ENCODE measurements at regions not wholly inside any gene's neighbourhood (a gene's known extent, or its start where the extent isn't known, plus 50 kb on each side); places are given as distances from the start of the nearest gene placed in this dataset.

GRCh38 chr6:90978046-90978445 lies 391.2 kb upstream of the MAP3K7 start:
- 26% methylated on average over 4 of the region's 4 CpGs for WGBS
- Histone ChIP-seq H3K27ac (ENCODE audit: low read depth) (no peak overlapping the region), H3K4me1 (ENCODE audit: insufficient read depth) (no peaks in the 10 kb centered on the region), H3K36me3 (ENCODE audit: insufficient read depth) (no peaks in the 10 kb centered on the region), H3K4me3 (ENCODE audit: low read depth, low read length) (no peak overlapping the region)
- DNase-seq (ENCODE audit: extremely low spot score): no peak

- no peak overlapping the region for H3K27ac ChIP-seq (ENCODE audit: low read depth)
- 38% methylated on average over 1 of the region's 1 CpG for WGBS
- no peak overlapping the region for H3K4me3 ChIP-seq (ENCODE audit: low read depth, low read length)
- DNase-seq (ENCODE audit: extremely low spot score): no peak
- H3K36me3 ChIP-seq (ENCODE audit: insufficient read depth): no peaks in the 10 kb centered on the region
- H3K4me1 ChIP-seq (ENCODE audit: insufficient read depth): no peaks in the 10 kb centered on the region
These were observed 390.6 kb upstream of the MAP3K7 start for GRCh38 chr6:90977513-90977912.

DNA sequence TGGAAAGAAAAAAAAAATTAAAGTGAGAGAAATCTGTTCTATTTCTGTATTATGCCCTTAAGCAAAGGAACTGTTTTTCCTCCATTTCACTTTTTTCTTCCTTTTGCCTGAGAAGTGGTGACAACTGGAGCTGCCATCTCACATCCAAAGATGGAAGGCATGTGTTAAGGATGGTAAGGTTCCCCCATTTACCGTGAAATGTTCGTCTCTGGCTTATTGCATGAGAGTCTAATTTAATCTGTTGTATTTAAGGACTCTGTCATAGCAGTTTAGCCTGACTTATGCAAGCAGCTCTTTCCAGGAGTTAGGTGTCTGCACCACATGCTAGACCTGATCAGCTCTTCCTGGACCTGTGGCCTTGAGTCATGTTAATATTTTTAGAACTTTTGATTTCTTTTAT lies 389.5 kb upstream of the MAP3K7 start:
- H3K4me3 ChIP-seq (ENCODE audit: low read depth, low read length): no peak overlapping the region
- H3K27ac ChIP-seq (ENCODE audit: low read depth): no peak overlapping the region
- DNase-seq (ENCODE audit: extremely low spot score): no peak
- no peaks in the 10 kb centered on the region for H3K4me1 ChIP-seq (ENCODE audit: insufficient read depth)
- H3K36me3 ChIP-seq (ENCODE audit: insufficient read depth): no peaks in the 10 kb centered on the region
- WGBS: 88% methylated on average over 2 of the region's 2 CpGs

DNA sequence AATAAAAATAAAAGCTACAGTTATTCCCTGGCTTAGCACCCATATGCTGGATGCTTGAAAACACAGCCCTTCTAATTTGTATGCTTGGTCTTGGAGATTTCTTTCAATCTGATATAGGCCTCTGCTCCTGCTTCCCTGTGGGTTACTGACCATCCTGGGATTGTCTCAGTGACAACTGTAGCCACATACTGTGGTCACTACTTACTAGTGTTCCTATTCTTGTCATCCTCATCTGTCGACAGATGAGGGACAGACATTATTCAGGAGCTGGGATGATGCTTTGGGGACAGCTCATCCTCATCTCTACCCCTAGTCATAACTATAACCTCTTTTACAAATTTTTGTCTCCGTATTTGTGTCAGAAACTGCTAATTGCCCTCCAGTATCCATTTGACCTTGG lies 388.9 kb upstream of the MAP3K7 start:
- Histone ChIP-seq H3K4me3 (ENCODE audit: low read depth, low read length) (no peak overlapping the region), H3K27ac (ENCODE audit: low read depth) (no peak overlapping the region), H3K4me1 (ENCODE audit: insufficient read depth) (no peaks in the 10 kb centered on the region), H3K36me3 (ENCODE audit: insufficient read depth) (no peaks in the 10 kb centered on the region)
- WGBS: 79% methylated on average over 2 of the region's 2 CpGs
- DNase-seq (ENCODE audit: extremely low spot score): no peak

DNA sequence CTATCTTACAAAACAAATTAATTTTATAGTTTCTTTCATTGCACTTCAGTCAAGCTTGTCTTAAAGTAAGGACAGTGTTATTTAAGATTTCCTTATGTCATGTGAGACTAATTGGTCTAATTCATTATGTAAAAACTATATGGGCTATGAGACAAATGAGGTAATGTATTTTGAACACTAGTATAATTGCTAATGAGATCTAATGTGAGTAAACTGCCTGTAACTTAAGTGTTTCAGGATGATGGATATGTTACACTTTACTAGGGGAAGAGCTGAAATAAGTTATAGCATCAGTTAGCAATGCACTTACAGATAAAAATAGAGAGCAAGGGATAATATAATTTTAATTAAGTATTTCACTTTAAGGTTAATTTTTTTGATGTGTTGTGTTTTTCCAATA lies 386.3 kb upstream of the MAP3K7 start:
- no peaks in the 10 kb centered on the region for H3K4me1 ChIP-seq (ENCODE audit: insufficient read depth)
- H3K4me3 ChIP-seq (ENCODE audit: low read depth, low read length): no peak overlapping the region
- H3K36me3 ChIP-seq (ENCODE audit: insufficient read depth): no peaks in the 10 kb centered on the region
- H3K27ac ChIP-seq (ENCODE audit: low read depth): no peak overlapping the region
- no peak for DNase-seq (ENCODE audit: extremely low spot score)

- no peak overlapping the region for H3K27ac ChIP-seq (ENCODE audit: low read depth)
- no peak for DNase-seq (ENCODE audit: extremely low spot score)
- H3K4me3 ChIP-seq (ENCODE audit: low read depth, low read length): no peak overlapping the region
- no peaks in the 10 kb centered on the region for H3K4me1 ChIP-seq (ENCODE audit: insufficient read depth)
- H3K36me3 ChIP-seq (ENCODE audit: insufficient read depth): no peaks in the 10 kb centered on the region
These were observed 383.8 kb upstream of the MAP3K7 start for GRCh38 chr6:90970672-90971071.

GRCh38 chr6:90967471-90967870 lies 380.6 kb upstream of the MAP3K7 start:
- Histone ChIP-seq H3K36me3 (ENCODE audit: insufficient read depth) (no peaks in the 10 kb centered on the region), H3K4me1 (ENCODE audit: insufficient read depth) (no peaks in the 10 kb centered on the region), H3K4me3 (ENCODE audit: low read depth, low read length) (no peak overlapping the region), H3K27ac (ENCODE audit: low read depth) (no peak overlapping the region)
- 87% methylated on average over 3 of the region's 3 CpGs for WGBS
- DNase-seq (ENCODE audit: extremely low spot score): no peak

- no peak overlapping the region for H3K27ac ChIP-seq (ENCODE audit: low read depth)
- no peak overlapping the region for H3K4me3 ChIP-seq (ENCODE audit: low read depth, low read length)
- 84% methylated on average over 2 of the region's 2 CpGs for WGBS
- no peak for DNase-seq (ENCODE audit: extremely low spot score)
- no peaks in the 10 kb centered on the region for H3K4me1 ChIP-seq (ENCODE audit: insufficient read depth)
- no peaks in the 10 kb centered on the region for H3K36me3 ChIP-seq (ENCODE audit: insufficient read depth)
These were observed 373.5 kb upstream of the MAP3K7 start for GRCh38 chr6:90960324-90960723.

DNA sequence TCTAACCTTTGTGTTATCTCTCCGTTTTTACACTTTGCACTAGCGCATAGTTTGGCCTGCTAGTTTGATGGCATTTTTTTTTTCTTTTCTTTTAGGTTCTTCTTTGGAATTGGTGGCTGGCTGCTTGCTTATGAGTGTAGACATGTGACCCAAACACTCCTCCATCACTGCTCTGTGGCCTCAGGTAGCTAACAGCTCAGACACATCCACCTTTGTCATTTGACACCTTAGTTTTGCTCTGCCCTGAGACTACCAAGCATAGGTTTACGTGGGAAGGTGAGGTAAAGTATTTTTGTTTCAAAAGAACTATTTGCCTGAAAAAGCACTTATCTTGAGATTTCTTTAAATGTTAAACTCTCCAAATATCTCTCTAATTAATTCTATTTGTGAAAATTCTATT lies 368.4 kb upstream of the MAP3K7 start:
- no peaks in the 10 kb centered on the region for H3K36me3 ChIP-seq (ENCODE audit: insufficient read depth)

DNA sequence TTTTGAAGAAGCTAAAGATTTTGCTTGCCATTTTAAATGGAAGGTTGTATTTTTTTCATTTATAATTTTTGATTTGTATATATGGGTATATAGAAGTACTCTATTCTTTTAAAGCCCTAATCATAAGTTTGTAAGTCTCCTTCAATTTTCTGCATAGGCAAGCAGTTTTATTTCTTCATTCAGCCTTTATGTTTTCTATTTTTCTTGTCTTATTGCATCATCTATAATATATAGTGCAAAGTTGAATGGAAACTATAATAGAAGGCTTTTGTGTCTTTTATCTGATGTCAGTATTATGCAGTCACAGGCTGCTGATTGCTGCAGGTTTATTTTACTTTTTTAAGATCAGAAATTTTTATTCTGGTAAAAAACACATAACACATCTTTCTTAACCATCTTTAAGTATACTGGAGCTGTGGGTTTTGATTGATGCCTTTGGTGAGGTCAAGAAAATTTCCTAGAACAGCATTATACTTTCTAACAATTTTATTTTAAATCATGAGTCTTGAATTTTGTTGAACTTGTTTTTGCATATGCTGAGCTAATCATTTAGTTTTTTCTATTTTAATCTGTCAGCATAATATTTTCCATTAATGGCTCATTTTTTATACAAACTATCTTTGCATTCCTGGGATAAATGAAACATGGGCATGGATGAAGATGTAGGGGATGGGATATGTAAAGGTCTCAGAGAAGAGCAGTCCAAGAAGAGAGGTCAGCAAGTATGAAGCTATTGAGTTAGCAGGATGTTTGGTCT lies 366.7 kb upstream of the MAP3K7 start:
- no peak overlapping the region for H3K27ac ChIP-seq (ENCODE audit: low read depth)
- no peak for DNase-seq (ENCODE audit: extremely low spot score)
- no peak overlapping the region for H3K4me3 ChIP-seq (ENCODE audit: low read depth, low read length)
- no peaks in the 10 kb centered on the region for H3K36me3 ChIP-seq (ENCODE audit: insufficient read depth)
- H3K4me1 ChIP-seq (ENCODE audit: insufficient read depth): no peaks in the 10 kb centered on the region

More for the DNA sequence above, 368.4 kb upstream of the MAP3K7 start:
- WGBS: 75% methylated on average over 3 of the region's 3 CpGs
- no peak for DNase-seq (ENCODE audit: extremely low spot score)
- no peak overlapping the region for H3K4me3 ChIP-seq (ENCODE audit: low read depth, low read length)
- H3K4me1 ChIP-seq (ENCODE audit: insufficient read depth): no peaks in the 10 kb centered on the region
- H3K27ac ChIP-seq (ENCODE audit: low read depth): no peak overlapping the region

DNA sequence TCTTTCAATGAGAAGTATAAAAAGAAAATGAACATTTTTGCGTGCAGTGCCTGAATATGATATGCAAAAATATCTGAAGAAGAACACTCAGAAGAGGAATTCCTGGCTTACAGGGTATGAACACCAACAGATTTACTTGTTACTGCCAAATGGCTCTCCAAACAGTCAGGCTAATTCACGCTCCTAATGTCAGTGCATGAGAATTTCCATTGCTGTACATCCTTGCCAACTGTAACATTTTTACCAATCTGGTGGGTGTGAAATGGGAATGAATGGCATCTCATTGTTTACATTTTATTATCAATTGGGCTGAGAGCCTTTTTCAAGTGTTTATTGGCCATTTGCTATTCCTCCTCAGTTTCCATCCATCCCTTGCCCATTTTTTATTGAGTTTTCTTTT lies 365.3 kb upstream of the MAP3K7 start:
- DNase-seq (ENCODE audit: extremely low spot score): no peak
- Histone ChIP-seq H3K36me3 (ENCODE audit: insufficient read depth) (no peaks in the 10 kb centered on the region), H3K4me1 (ENCODE audit: insufficient read depth) (no peaks in the 10 kb centered on the region), H3K27ac (ENCODE audit: low read depth) (no peak overlapping the region), H3K4me3 (ENCODE audit: low read depth, low read length) (no peak overlapping the region)
- WGBS: 85% methylated on average over 2 of the region's 2 CpGs

DNA sequence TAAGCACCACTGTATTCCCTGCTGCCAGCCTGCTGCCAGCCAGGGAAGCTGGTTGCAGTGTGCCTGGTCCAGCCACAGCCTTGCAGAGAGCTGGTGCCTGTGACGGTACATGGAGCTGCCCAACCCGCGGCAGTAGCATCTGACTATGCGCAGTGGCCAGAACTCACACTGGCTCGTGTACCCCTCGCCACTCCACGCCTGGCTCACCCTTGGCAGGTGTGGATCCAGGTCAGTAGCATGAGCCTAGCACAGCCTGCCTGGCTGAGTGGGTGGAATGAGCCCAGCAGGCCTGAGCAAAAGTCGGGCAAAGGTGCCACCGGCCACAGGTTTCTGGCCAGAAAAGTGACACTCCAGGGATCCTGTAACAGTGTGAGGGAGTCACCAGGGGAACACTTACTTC lies 361.7 kb upstream of the MAP3K7 start:
- no peak for DNase-seq (ENCODE audit: extremely low spot score)
- Histone ChIP-seq H3K27ac (ENCODE audit: low read depth) (no peak overlapping the region), H3K4me3 (ENCODE audit: low read depth, low read length) (no peak overlapping the region), H3K36me3 (ENCODE audit: insufficient read depth) (no peaks in the 10 kb centered on the region), H3K4me1 (ENCODE audit: insufficient read depth) (no peaks in the 10 kb centered on the region)
- 95% methylated on average over 9 of the region's 9 CpGs for WGBS

DNA sequence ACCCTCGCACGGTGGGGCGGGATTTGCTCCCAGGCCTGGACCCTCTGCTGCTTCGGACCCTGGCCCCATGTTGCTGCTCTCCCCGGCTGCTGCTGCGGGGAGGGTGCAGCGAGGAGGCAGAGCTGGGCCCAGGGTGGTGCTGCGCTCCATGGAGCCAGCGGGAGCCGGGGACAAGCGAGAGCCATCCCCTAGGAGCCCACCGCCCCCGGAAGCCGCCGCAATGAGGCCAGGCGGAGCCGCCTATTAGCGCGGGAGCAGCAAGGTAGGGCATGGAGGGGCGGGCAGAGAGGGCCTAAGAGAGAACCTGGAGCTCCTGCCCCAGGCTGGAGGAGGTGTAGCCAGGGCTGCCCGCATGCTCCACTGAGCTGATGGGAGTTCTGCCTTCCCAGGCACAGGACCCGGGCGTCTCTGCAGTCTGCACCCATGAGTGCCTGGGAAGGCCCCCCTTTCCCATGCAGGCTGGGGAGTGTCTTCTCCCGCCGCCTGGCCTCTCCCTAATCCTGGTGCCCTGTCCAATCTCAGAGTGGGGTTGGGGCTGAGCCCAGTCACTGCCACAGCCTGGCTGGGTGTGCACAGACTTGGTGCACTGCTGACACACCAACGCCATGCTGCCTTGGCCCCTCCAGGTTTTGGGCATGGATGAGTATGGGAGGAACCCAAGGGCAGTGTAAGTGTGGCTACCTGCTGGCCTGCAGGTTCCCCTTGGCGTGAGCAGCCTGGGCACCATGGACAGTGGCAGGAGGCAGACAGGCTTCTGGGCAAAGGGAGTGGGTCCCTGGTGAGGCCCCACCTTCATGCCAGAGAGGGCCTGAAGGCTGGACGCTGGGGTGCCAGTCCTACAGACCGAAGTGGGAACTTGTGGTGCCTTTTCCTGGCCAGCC lies 360.6 kb upstream of the MAP3K7 start:
- no peaks in the 10 kb centered on the region for H3K36me3 ChIP-seq (ENCODE audit: insufficient read depth)
- H3K27ac ChIP-seq (ENCODE audit: low read depth): no peak overlapping the region
- H3K4me1 ChIP-seq (ENCODE audit: insufficient read depth): no peaks in the 10 kb centered on the region
- H3K4me3 ChIP-seq (ENCODE audit: low read depth, low read length): no peak overlapping the region
- 95% methylated on average over 29 of the region's 29 CpGs for WGBS
- DNase-seq (ENCODE audit: extremely low spot score): no peak

DNA sequence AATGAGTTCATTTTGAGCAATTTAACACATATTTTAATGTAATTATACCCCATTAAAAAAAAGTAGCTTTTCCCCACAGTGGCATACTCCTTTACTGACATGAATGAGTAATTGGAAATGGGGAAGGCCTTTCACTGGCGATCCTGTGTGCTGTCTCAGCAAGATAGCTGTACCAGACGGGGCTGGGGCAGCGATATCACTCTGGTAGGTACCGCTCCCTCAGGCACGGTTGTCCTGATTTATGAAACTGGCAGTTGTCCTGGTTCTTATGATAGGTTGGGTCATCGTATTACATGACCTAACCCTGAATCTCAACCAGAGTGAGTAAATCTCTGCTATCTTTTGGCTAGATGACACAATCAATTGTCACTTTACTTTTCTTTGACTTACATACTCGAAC lies 355.0 kb upstream of the MAP3K7 start:
- no peak for DNase-seq (ENCODE audit: extremely low spot score)
- 80% methylated on average over 7 of the region's 7 CpGs for WGBS
- H3K4me1 ChIP-seq (ENCODE audit: insufficient read depth): no peaks in the 10 kb centered on the region
- H3K36me3 ChIP-seq (ENCODE audit: insufficient read depth): no peaks in the 10 kb centered on the region
- no peak overlapping the region for H3K27ac ChIP-seq (ENCODE audit: low read depth)
- no peak overlapping the region for H3K4me3 ChIP-seq (ENCODE audit: low read depth, low read length)

All from urinary bladder (tissue), 3 donors.